GM19324 (cell line): ENCODE measurements at regions not wholly inside any gene's neighbourhood (a gene's known extent, or its start where the extent isn't known, plus 50 kb on each side); places are given as distances from the start of the nearest gene placed in this dataset.

Experiments
- ATAC-seq: cut with Tn5 transposase; IDR thresholded peaks from one replicate; pipeline ENCODE4 v1.9.1; 2021; ENCODE audit warnings: mild to moderate bottlenecking, moderate library complexity; ENCODE audit not compliant: unreplicated experiment, low FRiP score

DNA sequence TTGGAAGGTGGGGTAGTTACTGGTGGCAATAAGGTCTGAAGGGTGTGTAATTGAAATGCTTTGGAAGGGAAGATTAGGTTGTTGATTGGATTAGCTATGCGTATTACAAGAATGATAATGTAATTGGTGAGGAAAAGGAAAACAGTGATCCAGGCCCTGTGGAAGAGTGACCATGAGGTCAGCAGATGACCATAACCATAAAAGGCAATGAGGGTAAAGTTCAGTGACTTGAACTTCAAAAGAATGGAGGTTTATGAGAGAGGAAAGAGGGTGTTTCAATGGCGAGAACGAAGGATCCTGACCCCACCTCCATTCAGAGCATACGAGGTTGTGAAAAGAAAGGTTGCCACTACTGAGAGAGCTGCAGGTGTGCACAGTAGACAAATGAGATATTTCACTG is 439.7 kb downstream of the CCSER2 start:
- ATAC-seq, result no peak

DNA sequence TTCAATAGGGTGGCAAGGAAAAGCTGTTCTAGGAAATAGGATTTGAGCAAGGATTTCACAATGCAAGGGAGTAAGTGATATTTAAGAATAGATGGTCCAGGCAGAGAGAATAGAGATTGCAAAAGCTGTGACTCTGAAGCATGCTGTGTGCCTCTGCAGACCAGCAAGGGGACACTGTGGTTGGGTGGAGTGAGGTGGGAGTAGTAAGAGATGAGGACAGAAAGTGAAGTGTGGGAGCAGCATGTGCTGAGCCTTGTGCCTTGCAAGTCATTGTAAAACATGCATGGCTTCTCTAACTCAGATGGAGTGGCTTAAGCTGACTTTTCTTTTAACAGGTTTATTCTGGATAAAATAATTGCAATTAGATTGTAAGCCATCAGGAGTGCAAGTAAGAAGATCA is 442.4 kb downstream of the CCSER2 start:
- ATAC-seq, result no peak

DNA sequence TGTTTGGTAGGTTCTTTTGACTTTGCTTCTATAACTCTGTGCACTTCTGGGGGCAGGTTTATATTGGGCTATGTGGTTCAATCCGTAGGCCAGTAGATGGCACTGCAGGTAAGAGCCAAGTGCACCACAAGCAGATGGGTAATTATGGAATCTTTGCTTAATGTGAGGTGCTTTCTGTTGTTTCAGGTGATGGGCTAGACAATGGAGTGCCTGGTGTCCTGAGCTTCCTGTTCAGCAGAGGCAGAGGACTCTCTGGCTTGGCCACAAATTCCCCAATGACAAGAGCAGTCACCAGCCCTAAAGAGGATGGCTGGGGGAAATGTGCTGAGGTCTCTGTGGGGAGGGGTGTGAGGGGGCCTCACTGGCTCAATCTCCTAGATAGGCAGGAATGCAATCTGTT is 455.0 kb downstream of the CCSER2 start:
- ATAC-seq, result no peak

GRCh38 chr10:84783909-84784308 is 455.5 kb downstream of the CCSER2 start:
- ATAC-seq, result no peak

DNA sequence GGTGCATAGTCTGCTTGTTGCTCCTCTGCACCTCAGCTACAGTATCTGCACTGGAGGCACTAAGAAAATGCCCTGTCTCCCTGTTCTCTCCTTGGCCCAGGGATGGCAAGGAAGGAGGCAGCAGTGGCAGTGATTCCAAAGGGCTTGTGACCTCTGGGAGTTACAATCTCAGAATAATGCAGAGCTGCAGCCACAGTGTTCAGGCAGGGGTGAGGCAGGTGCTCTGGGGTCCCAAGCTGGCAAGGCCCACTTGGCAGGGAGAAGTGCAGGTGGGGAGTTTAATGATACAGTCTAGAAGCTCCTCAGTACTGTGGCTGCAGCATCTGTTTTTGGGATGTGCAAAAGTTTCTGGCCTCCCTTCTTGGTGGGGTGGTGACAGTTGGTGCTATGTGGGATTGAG is 456.4 kb downstream of the CCSER2 start:
- no peak for ATAC-seq

DNA sequence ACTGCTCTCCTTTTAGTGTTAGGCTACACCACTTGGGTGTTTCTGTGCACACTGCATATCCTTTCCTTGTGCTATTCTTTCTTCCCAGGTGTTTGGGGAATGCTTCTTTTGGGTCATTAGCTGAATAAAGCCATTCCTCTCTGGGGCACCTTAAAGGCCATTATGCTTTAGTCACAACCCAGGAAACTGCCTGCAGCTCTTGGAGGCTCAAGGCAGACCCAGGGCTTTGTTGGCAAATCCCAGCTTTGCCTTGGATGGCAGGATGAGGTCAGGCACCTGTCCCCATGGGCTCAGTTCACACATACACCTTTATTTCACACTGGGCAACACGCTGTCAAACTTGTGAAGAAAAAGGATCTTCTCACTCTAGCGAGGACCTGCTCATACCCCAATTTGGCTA is 460.6 kb downstream of the CCSER2 start:
- no peak for ATAC-seq

DNA sequence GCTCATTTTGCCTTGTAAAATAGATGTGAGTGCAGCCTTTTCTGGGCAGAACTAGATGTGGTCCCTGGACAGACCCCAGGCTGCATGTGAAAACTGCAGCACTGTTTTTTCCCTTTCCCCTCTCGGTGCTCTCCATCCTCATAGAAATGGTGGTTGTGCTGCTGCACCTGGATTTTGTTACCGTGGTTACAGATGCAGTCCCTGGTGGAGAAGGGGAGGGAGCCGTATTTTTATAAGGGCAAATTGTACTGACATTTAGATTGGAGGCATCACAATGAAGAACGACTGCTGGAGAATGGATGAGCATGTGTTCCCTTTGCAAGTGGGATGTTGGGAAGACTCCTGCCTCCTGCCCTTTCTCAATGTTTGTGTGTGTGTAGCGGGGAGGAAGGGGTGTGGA is 469.9 kb downstream of the CCSER2 start:
- ATAC-seq, result no peak

DNA sequence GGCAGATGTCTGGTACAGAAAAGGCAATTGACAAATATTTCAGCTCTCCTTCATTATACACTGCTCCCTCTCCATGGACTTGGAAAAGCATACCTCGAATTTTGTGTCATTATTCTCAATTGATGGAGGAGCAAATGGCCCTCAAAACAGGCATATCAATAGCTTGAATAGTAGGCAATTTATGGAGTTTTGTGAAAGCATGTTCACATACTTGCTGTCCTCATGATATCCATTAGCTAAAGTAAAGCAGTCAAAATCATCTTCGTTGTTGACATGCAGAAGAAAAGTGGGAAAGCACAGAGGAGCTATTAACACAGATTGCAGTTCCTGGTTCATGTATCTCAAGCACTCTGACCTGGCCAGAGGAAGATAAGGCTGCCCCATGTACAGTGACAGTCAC is 472.8 kb downstream of the CCSER2 start:
- ATAC-seq, result no peak

GRCh38 chr10:84801916-84802315 is 473.5 kb downstream of the CCSER2 start:
- no peak for ATAC-seq

DNA sequence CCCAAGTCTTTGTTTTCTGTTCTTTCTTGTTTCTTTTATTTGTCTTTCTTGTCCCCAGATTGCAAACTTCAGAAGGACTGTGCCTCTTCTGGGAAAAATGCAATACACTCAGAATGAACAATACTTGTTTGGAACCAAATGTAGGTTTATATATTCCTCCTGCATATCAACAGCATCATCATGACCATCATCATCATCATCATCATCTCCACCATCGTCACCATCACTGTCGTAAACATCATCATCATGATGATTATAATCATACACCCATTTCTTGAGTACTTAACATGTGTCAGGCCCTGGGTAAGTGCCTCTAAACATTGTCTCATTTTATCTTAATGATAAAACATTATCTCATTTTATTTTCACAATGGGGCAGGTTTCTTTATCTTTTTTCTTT is 476.8 kb downstream of the CCSER2 start:
- ATAC-seq, result no peak

DNA sequence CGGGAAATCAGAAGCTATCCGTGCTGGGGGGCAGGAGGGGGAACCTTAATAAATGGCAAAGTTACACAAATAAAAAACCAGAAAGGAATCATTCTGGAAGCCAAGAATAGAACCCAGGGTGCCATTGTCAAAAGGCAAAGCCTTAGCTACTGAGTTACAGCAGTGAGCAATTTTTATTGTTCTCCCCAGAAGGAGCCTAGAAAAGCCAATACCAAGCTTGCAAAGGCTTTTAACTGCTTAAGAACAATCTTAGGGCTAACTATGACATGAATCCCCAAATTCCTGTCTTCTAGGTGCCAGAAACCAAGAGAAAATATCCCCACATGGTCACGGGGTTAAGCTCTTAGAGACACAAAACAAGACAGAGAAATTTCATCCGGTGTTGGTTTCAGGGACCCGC is 482.7 kb downstream of the CCSER2 start:
- no peak for ATAC-seq

- ATAC-seq, result no peak
Measured at GRCh38 chr10:84818961-84819360, 490.6 kb downstream of the CCSER2 start.

GRCh38 chr10:84820120-84820519 is 491.7 kb downstream of the CCSER2 start:
- no peak for ATAC-seq

GRCh38 chr10:84820596-84820995 is 492.2 kb downstream of the CCSER2 start:
- no peak for ATAC-seq

DNA sequence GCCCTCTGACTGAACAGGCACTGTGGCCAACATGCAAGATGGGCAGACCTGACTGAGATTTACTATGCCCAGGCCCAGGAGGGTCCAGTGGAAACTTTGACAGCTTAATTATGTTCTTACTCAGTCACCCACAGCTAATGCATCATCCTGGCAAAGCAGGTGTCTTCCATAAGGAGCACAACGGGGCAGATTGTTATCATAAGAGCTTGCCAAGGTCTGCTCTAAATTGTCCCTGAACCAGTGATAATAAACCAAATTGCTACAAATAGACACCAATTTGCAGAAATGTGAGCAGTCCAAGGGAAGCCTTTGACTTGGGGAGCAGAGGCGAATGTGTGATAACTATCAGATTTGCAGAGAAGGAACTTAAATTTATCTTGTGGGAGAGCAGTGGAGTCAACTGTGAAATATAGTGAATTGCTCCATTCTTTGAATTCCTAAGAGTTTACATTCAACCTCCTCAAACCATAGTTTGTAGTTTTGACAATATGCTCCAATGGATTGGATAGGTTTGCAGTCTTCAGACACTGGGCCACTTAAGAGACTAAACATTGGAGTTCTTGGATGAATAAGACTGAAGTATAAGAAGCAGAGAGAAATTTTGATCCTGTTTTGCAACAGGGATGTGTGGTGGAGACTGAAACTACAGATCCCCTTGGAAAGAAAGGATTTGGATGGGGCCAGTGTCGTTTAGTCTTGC is 494.7 kb downstream of the CCSER2 start:
- ATAC-seq, result no peak

DNA sequence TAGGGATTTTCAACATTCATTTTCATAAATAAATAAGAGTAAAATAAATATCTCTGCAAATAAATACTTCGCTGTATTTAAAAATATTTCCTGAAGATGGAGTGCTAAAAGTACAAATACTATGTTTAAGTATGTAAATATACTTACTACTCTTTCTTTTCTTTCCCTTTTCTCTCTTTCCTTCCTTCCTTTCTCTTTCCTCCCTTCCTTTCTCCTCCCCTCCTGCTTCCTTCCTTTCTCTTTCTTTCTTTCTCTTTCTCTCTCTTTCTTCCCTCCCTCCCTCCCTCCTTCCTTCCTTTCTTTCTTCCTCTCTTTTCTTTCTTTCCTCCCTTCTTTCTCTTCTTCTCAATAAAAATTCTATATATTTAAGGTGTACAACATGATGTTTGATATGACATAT is 496.1 kb downstream of the CCSER2 start:
- no peak for ATAC-seq

DNA sequence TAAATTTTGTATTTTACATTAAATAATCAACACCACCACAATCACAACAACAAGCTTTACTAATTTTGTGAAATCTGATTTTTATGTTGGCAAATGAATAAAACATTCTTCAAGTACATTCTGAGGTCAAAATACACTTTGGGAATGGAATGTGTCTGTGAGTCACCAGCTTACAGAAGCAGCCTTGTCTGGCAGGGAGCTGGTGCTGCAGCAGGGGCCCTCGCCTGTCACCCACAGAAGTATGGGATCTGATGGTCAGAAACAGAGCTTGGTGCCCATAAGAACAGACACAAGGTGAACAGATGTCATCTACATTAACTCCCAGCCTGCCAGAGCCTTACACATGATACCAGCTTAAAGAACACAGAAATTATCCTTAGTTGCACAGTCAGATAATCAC is 496.9 kb downstream of the CCSER2 start:
- no peak for ATAC-seq

GRCh38 chr10:84826704-84827103 is 498.3 kb downstream of the CCSER2 start:
- no peak for ATAC-seq

DNA sequence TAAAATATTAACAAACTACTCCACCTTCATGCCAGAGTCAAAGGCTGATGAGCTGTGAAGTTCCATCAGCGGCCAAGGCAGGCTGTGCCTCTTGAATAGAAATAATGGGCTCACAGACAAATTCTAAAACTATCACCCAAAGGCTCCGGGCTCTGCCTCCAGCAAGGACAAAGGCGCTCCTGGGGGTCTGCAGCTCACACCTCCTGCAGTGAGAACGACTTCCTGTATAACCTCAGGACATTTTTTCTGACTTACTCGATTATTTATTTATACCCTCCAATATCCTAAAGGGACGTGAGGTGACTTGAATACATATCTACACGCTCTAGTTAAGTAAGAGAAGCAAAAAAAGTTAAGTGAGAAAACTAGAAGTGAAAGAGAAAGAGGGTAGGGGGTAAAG is 500.7 kb downstream of the CCSER2 start:
- no peak for ATAC-seq

- ATAC-seq, result no peak
Measured at GRCh38 chr10:84837041-84837812, 508.8 kb downstream of the CCSER2 start.

- ATAC-seq, result no peak
Measured at GRCh38 chr10:84837877-84838276, 509.5 kb downstream of the CCSER2 start.

DNA sequence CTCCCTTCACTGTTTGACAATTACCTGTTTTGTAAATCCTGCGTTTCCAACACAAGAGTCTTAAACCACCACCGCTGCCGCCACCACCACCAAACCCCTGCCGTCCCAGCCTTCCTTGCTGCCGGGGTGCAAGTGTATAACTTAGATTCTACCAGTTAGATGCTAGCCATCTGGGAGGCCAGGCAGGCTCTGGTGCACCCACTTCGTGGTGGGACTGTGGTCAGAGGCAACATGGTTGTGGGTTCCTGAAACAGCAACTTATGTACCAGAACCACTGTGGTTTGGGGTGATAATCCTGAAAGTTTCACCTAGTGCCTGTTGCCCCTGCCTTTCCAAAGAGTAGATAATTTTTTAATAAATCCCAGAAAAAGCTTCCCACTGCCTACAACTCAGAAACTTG is 510.5 kb downstream of the CCSER2 start:
- ATAC-seq, result no peak
